ENCODE measurements at regions not wholly inside any gene's neighbourhood (a gene's known extent, or its start where the extent isn't known, plus 50 kb on each side); places are given as distances from the start of the nearest gene placed in this dataset.

DNA sequence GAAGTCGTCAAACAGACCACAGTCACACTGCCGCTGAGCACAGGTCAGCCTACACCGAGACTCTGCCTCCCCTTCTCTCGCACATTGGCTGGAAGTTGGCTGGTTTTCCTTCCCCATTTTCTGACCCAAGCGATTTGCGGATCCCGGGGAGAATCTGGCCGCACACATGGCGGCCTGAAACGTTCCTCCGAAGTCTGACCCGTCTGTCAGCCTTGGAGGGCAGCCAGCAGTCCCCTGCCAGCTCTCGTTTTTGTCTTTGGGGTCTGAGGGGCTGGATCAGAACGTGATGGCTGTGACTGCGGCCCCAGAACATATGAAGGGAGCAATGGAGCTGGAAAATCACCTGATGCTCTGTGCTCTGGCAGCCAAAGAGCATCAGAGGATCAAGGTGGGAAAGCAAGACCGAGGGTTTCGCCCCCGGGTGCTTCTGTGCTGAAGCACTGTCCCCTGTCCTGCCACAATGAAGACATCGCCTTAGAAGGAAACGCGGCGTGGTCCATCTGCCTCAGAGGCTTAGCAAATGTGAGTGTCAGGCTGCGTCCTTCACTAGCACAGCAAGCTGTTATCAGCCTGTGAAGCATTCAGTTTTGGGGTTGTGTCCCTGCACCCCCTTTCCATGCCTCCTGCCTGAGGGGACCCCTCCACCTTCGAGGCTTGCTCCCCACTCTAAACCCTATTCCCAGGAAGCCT lies 119.3 kb upstream of the SHH start:
- TF ChIP-seq, protein P1, sequence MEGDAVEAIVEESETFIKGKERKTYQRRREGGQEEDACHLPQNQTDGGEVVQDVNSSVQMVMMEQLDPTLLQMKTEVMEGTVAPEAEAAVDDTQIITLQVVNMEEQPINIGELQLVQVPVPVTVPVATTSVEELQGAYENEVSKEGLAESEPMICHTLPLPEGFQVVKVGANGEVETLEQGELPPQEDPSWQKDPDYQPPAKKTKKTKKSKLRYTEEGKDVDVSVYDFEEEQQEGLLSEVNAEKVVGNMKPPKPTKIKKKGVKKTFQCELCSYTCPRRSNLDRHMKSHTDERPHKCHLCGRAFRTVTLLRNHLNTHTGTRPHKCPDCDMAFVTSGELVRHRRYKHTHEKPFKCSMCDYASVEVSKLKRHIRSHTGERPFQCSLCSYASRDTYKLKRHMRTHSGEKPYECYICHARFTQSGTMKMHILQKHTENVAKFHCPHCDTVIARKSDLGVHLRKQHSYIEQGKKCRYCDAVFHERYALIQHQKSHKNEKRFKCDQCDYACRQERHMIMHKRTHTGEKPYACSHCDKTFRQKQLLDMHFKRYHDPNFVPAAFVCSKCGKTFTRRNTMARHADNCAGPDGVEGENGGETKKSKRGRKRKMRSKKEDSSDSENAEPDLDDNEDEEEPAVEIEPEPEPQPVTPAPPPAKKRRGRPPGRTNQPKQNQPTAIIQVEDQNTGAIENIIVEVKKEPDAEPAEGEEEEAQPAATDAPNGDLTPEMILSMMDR (IDR thresholded peaks at IDR 0.05) = no peak
- TF ChIP-seq POLR2AphosphoS5 (IDR thresholded peaks at IDR 0.05) = no peak
